NT2/D1 (cell line): ENCODE measurements at regions not wholly inside any gene's neighbourhood (a gene's known extent, or its start where the extent isn't known, plus 50 kb on each side); places are given as distances from the start of the nearest gene placed in this dataset.

Experiments used
- YY1 ChIP-seq: IDR thresholded peaks from 2 replicates; pipeline ENCODE4 v1.6.1; 2011; ENCODE audit not compliant: insufficient read length, insufficient read depth
- ZNF274 ChIP-seq: IDR thresholded peaks from 2 replicates; pipeline ENCODE4 v1.6.1; 2011; ENCODE audit warnings: mild to moderate bottlenecking, low read depth, low read length

GRCh38 chr18:44241020-44241419 lies 439.7 kb upstream of the SETBP1 start:
- TF ChIP-seq ZNF274 (no peak), YY1 (no peak)
